Right lobe of liver (tissue), 4 donors: ENCODE measurements at regions not wholly inside any gene's neighbourhood (a gene's known extent, or its start where the extent isn't known, plus 50 kb on each side); places are given as distances from the start of the nearest gene placed in this dataset.
"Not testable (repeated sequence)": the region's sequence is repeated elsewhere in the genome, so short reads cannot be mapped to it uniquely, and the experiment has no call there.

Source experiments
- CTCF ChIP-seq, 4 donors: fragments of 200-600 bp in 3 of 4; fragments of 450-650 bp in 1 of 4; IDR thresholded peaks; one replicate each; pipeline versions ENCODE4 v1.5.1 to v1.8.0; 2016 to 2022; ENCODE audit warnings: antibody characterized with exemption in 4 of 4, mild to moderate bottlenecking in 2 of 4
- POLR2A ChIP-seq: fragments of 450-650 bp; IDR thresholded peaks from one replicate; pipeline ENCODE4 v1.6.1; 2017; ENCODE audit warnings: antibody characterized with exemption, mild to moderate bottlenecking
- donor health status: DM: no; HTN: no; CAD: no.
- donor health status: DM: no; HTN: no; CAD: no.
- donor health status: DM: no; HTN: yes; CAD: no.

- not testable (repeated sequence) for TF ChIP-seq POLR2A; CTCF (IDR thresholded peaks at IDR 0.05)
Measured at GRCh38 chr12:22136604-22137117, 90.6 kb downstream of the CMAS start.
